PC-3 (cell line): ENCODE measurements at regions not wholly inside any gene's neighbourhood (a gene's known extent, or its start where the extent isn't known, plus 50 kb on each side); places are given as distances from the start of the nearest gene placed in this dataset.

ENCODE experiments used
- ATAC-seq: fragments of 200-7000 bp; cut with Tn5 transposase; 2 replicates; pipeline ENCODE4 v1.9.1; 2020; ENCODE audit warnings: mild to moderate bottlenecking, moderate library complexity
- BruUV-seq: library from RNA; stranded (reverse); fragments of 400-500 nt; replicated peaks from 2 replicates; lab custom pipeline; 2021; lab: Mats Ljungman, UMichigan
- CTCF ChIA-PET: fragments of 300-600 bp; sonication (Branson Sonifier 250); formaldehyde crosslinking; loops from one replicate; lab custom pipeline; 2022; ENCODE audit warnings: antibody characterized with exemption; lab: Charles Lee
- POLR2A ChIA-PET: fragments of 300-600 bp; sonication (Branson Sonifier 250); formaldehyde crosslinking; loops from one replicate; lab custom pipeline; 2022; ENCODE audit warnings: antibody characterized with exemption; ENCODE audit not compliant: unreplicated experiment; lab: Charles Lee
- DNase-seq: peaks from one replicate; pipeline ENCODE4 v3.0.0-alpha.2; 2015
- H2AFZ ChIP-seq: fragments of 300-600 bp; sonication (generic); 2 replicates; pipeline ENCODE4 v1.6.0; 2016; ENCODE audit warnings: antibody characterized with exemption, low read length
- H3F3A ChIP-seq: fragments of 300-600 bp; sonication (generic); one replicate; pipeline ENCODE4 v1.6.0; 2017; ENCODE audit warnings: antibody characterized with exemption, low read length, control low read depth, mild to moderate bottlenecking; ENCODE audit not compliant: unreplicated experiment
- H3K27ac ChIP-seq: fragments of 300-600 bp; sonication (generic); 2 replicates; pipeline ENCODE4 v1.5.1; 2016; ENCODE audit warnings: mild to moderate bottlenecking, low read length
- H3K27me3 ChIP-seq: fragments of 300-600 bp; sonication (generic); 2 replicates; pipeline ENCODE4 v1.6.1; 2016; ENCODE audit warnings: low read length, mixed read lengths
- H3K36me3 ChIP-seq: fragments of 300-600 bp; sonication (generic); 2 replicates; pipeline ENCODE4 v1.6.1; 2016; ENCODE audit warnings: low read depth, mixed run types, low read length, mixed read lengths
- H3K4me1 ChIP-seq: fragments of 300-600 bp; sonication (generic); 2 replicates; pipeline ENCODE4 v1.5.1; 2016; ENCODE audit warnings: low read length; ENCODE audit not compliant: insufficient read depth
- H3K4me2 ChIP-seq: fragments of 300-600 bp; sonication (generic); 2 replicates; pipeline ENCODE4 v1.6.0; 2016; ENCODE audit warnings: low read length
- H3K4me3 ChIP-seq: fragments of 300-600 bp; sonication (generic); 2 replicates; pipeline ENCODE4 v1.5.1; 2016; ENCODE audit warnings: mild to moderate bottlenecking, low read length, mixed read lengths
- H3K79me2 ChIP-seq: fragments of 300-600 bp; sonication (generic); 2 replicates; pipeline ENCODE4 v1.6.1; 2017; ENCODE audit warnings: low read length, mixed read lengths
- H3K9ac ChIP-seq: fragments of 300-600 bp; sonication (generic); 2 replicates; pipeline ENCODE4 v1.6.0; 2016; ENCODE audit warnings: mild to moderate bottlenecking, low read length
- H3K9me2 ChIP-seq: fragments of 300-600 bp; sonication (generic); replicated peaks from 2 replicates; pipeline ENCODE4 v1.6.1; 2016; ENCODE audit warnings: mixed run types, low read length, mixed read lengths
- H3K9me3 ChIP-seq: fragments of 300-600 bp; sonication (generic); 2 replicates; pipeline ENCODE4 v1.6.1; 2016; ENCODE audit warnings: low read length, mixed read lengths
- H4K20me1 ChIP-seq: fragments of 300-600 bp; sonication (generic); 2 replicates; pipeline ENCODE4 v1.6.1; 2016; ENCODE audit warnings: low read length, mixed read lengths
- CTCF ChIP-seq: fragments of 300-600 bp; sonication (generic); conservative IDR thresholded peaks from 2 replicates; pipeline ENCODE4 v1.5.1; 2017; ENCODE audit warnings: antibody characterized with exemption, low read depth, mild to moderate bottlenecking, low read length
- EZH2 ChIP-seq: fragments of 300-600 bp; sonication (generic); IDR thresholded peaks from one replicate; pipeline ENCODE4 v1.6.1; 2017; ENCODE audit warnings: antibody characterized with exemption, mild to moderate bottlenecking, low read length; ENCODE audit not compliant: unreplicated experiment
- EZH2phosphoT487 ChIP-seq: fragments of 300-600 bp; sonication (generic); IDR thresholded peaks from 2 replicates; pipeline ENCODE4 v1.6.1; 2018; ENCODE audit warnings: mild to moderate bottlenecking, antibody characterized with exemption, low read length, borderline replicate concordance
- intact Hi-C: fragments of 100-400 bp; cut with micrococcal nuclease; formaldehyde crosslinking; loops from 2 replicates; pipeline ENCODE4 v1.9.0; 2023

GRCh38 chr1:10947691-10948462 lies 64.6 kb upstream of the TARDBP start:
- Histone ChIP-seq H3K4me2 (no peak overlapping the region), H3K27me3 (no peaks in the 10 kb centered on the region), H3K4me1 (no peaks in the 10 kb centered on the region), H3K9me3 (no peaks in the 10 kb centered on the region), H2AFZ (no peak overlapping the region), H3K9ac (no peak overlapping the region), H3F3A (no peaks in the 10 kb centered on the region), H3K36me3 (no peaks in the 10 kb centered on the region), H3K79me2 (no peaks in the 10 kb centered on the region), H3K27ac (no peak overlapping the region), H3K9me2 (no peaks in the 10 kb centered on the region), H3K4me3 (no peak overlapping the region), H4K20me1 (no peaks in the 10 kb centered on the region)
- no peak for ATAC-seq
- ChIA-PET CTCF (no interaction called here), POLR2A (no interaction called here)
- no peak for DNase-seq
- no TSS peak for BruUV-seq
- TF ChIP-seq CTCF = no peak
- no peak for TF ChIP-seq EZH2
- TF ChIP-seq EZH2phosphoT487 = no peak
- intact Hi-C loops = no loop called here

GRCh38 chr1:10948463-10948775 lies 64.0 kb upstream of the TARDBP start:
- H3K4me1 ChIP-seq = no peaks in the 10 kb centered on the region
- no peak overlapping the region for H3K4me2 ChIP-seq
- ATAC-seq (no peak), DNase-seq (no peak)
- no peaks in the 10 kb centered on the region for H3K27me3 ChIP-seq
- ChIA-PET CTCF (no interaction called here), POLR2A (no interaction called here)
- no peak overlapping the region for H3K27ac ChIP-seq
- no peak overlapping the region for H2AFZ ChIP-seq
- no TSS peak for BruUV-seq
- no peaks in the 10 kb centered on the region for H3F3A ChIP-seq
- no peaks in the 10 kb centered on the region for H3K79me2 ChIP-seq
- no peak for TF ChIP-seq CTCF
- no peak for TF ChIP-seq EZH2phosphoT487
- no peak for TF ChIP-seq EZH2
- H3K9ac ChIP-seq = no peak overlapping the region
- no peaks in the 10 kb centered on the region for H3K36me3 ChIP-seq
- H4K20me1 ChIP-seq = no peaks in the 10 kb centered on the region
- H3K4me3 ChIP-seq = no peak overlapping the region
- intact Hi-C loops = no loop called here
- no peaks in the 10 kb centered on the region for H3K9me2 ChIP-seq
- H3K9me3 ChIP-seq = no peaks in the 10 kb centered on the region
